Mucosa of descending colon (tissue), 3 donors: ENCODE measurements at regions not wholly inside any gene's neighbourhood (a gene's known extent, or its start where the extent isn't known, plus 50 kb on each side); places are given as distances from the start of the nearest gene placed in this dataset.

Experiments
- ATAC-seq: fragments of 200-7000 bp; cut with Tn5 transposase; one replicate; pipeline ENCODE4 v1.9.1; 2020; ENCODE audit warnings: mild to moderate bottlenecking, moderate library complexity
- DNase-seq, 3 donors: peaks; one replicate each; pipeline ENCODE4 v3.0.0-alpha.2; 2020
- H3K36me3 ChIP-seq: fragments of 200-600 bp; one replicate; pipeline ENCODE4 v1.8.0; 2021; ENCODE audit warnings: low read depth, mild to moderate bottlenecking
- H3K4me1 ChIP-seq: fragments of 200-600 bp; one replicate; pipeline ENCODE4 v1.8.0; 2021; ENCODE audit warnings: low read depth, mild to moderate bottlenecking
- H3K4me3 ChIP-seq: fragments of 200-600 bp; one replicate; pipeline ENCODE4 v1.8.0; 2021; ENCODE audit warnings: mild to moderate bottlenecking
- H3K9me3 ChIP-seq: fragments of 200-600 bp; one replicate; pipeline ENCODE4 v1.8.0; 2021; ENCODE audit warnings: mild to moderate bottlenecking
- CTCF ChIP-seq: fragments of 200-600 bp; IDR thresholded peaks from one replicate; pipeline ENCODE4 v1.8.0; 2022; ENCODE audit warnings: antibody characterized with exemption, mild to moderate bottlenecking
- intact Hi-C, 2 donors: fragments of 100-400 bp; cut with DNase I in 1 of 2; cut with micrococcal nuclease in 1 of 2; formaldehyde crosslinking; loops; one replicate each; pipeline versions ENCODE4 v1.11.0 to v1.11.1; 2022; cut with DNase I, micrococcal nuclease
- donor health status: DM: no; HTN: no; CAD: no; lungs with moderate emphysema.
- donor health status: DM: no; HTN: no; CAD: no.
- donor health status: DM: no; HTN: yes; CAD: no.

DNA sequence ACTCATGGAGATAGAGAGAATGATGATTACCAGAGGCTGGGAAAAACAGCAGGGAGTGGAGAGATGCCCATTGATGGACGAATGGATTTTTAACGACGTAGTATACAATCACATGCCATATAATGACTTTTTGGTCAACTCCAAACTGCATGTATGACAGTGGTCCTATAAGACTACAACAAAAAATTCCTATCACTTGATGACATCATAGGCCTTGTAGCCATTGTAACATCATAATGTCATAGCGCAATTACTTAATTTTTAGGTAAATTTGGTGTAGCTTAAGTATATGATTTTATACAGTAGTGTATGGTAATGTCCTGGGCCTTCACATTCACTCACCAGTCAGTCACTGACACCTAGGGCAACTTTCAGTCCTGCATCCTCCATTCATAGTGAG lies 264.3 kb downstream of the RAP2B start:
- no peak overlapping the region for H3K4me3 ChIP-seq
- no peak for TF ChIP-seq CTCF
- intact Hi-C loops: no loop called here
- H3K4me1 ChIP-seq: no peaks in the 10 kb centered on the region
- H3K36me3 ChIP-seq: no peaks in the 10 kb centered on the region
- DNase-seq (no peak), ATAC-seq (no peak)
- peaks cover 23% of the 10 kb centered on the region for H3K9me3 ChIP-seq

GRCh38 chr3:153426803-153427202 lies 264.8 kb downstream of the RAP2B start:
- Histone ChIP-seq H3K4me3 (no peak overlapping the region), H3K9me3 (peaks cover 19% of the 10 kb centered on the region), H3K4me1 (no peaks in the 10 kb centered on the region), H3K36me3 (no peaks in the 10 kb centered on the region)
- intact Hi-C loops: no loop called here
- no peak for ATAC-seq
- TF ChIP-seq CTCF: no peak
- no peak for DNase-seq

- H3K9me3 ChIP-seq: no peaks in the 10 kb centered on the region
- no peak overlapping the region for H3K4me3 ChIP-seq
- H3K4me1 ChIP-seq: no peaks in the 10 kb centered on the region
- DNase-seq (no peak), ATAC-seq (no peak)
- TF ChIP-seq CTCF: no peak
- intact Hi-C loops: no loop called here
- H3K36me3 ChIP-seq: no peaks in the 10 kb centered on the region
These were observed 267.8 kb downstream of the RAP2B start for GRCh38 chr3:153429821-153430220.

- H3K4me3 ChIP-seq: no peak overlapping the region
- no peak for TF ChIP-seq CTCF
- ATAC-seq: no peak
- no peaks in the 10 kb centered on the region for H3K4me1 ChIP-seq
- no peaks in the 10 kb centered on the region for H3K9me3 ChIP-seq
- no peaks in the 10 kb centered on the region for H3K36me3 ChIP-seq
- intact Hi-C loops: no loop called here
- no peak for DNase-seq
These were observed 269.1 kb downstream of the RAP2B start for GRCh38 chr3:153431076-153431475.

GRCh38 chr3:153437666-153438065 lies 275.6 kb downstream of the RAP2B start:
- H3K4me1 ChIP-seq: no peaks in the 10 kb centered on the region
- no peak for DNase-seq
- no peaks in the 10 kb centered on the region for H3K36me3 ChIP-seq
- ATAC-seq: no peak
- H3K9me3 ChIP-seq: no peaks in the 10 kb centered on the region
- H3K4me3 ChIP-seq: no peak overlapping the region
- TF ChIP-seq CTCF: no peak
- intact Hi-C loops: no loop called here

DNA sequence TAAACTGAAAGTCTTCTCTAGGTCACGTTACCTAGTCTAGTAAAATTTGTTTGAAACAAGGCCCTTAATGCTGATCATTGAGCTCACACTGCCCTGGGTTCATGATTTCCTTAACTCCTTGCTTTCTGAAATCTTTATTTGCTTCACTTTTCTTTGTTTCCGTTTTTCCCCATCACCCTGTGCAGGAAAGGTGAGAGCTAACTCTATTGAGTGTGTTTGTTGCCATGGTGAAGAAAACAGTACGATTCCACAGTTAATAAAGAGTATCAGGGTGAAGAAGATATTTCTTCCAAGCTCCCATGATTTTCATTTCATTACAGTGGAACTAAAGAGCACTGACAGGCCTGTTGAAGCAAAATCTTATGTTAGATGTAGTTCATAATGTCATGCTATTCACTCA lies 276.2 kb downstream of the RAP2B start:
- TF ChIP-seq CTCF: no peak
- Histone ChIP-seq H3K9me3 (no peaks in the 10 kb centered on the region), H3K4me1 (no peaks in the 10 kb centered on the region), H3K36me3 (no peaks in the 10 kb centered on the region), H3K4me3 (no peak overlapping the region)
- ATAC-seq: no peak
- intact Hi-C loops: no loop called here
- no peak for DNase-seq
